H9 (cell line): ENCODE measurements at regions not wholly inside any gene's neighbourhood (a gene's known extent, or its start where the extent isn't known, plus 50 kb on each side); places are given as distances from the start of the nearest gene placed in this dataset.

Experiments used
- DNase-seq: peaks from one replicate; pipeline ENCODE4 v3.0.0-alpha.2; 2017
- H2AFZ ChIP-seq: one replicate; pipeline ENCODE4 v1.6.1; 2013; ENCODE audit warnings: mild to moderate bottlenecking, low read length, control low read depth, moderate library complexity
- H2AK5ac ChIP-seq: 2 replicates; pipeline ENCODE4 v1.6.1; 2013; ENCODE audit warnings: low read length, control low read depth, mixed read lengths; ENCODE audit not compliant: insufficient read length
- H2BK120ac ChIP-seq: one replicate; pipeline ENCODE4 v1.6.1; 2013; ENCODE audit warnings: low read depth, mild to moderate bottlenecking, low read length, control low read depth, inconsistent platforms; ENCODE audit not compliant: poor library complexity, severe bottlenecking
- H2BK12ac ChIP-seq: 2 replicates; pipeline ENCODE4 v1.6.1; 2013; ENCODE audit warnings: low read length, control low read depth, mixed read lengths, low read depth; ENCODE audit not compliant: insufficient read length
- H2BK15ac ChIP-seq: 2 replicates; pipeline ENCODE4 v1.6.1; 2013; ENCODE audit warnings: low read depth, low read length, control low read depth
- H2BK20ac ChIP-seq: one replicate; pipeline ENCODE4 v1.6.1; 2013; ENCODE audit warnings: low read depth, mild to moderate bottlenecking, low read length, control low read depth, inconsistent platforms; ENCODE audit not compliant: poor library complexity, severe bottlenecking
- H2BK5ac ChIP-seq: 2 replicates; pipeline ENCODE4 v1.6.1; 2013; ENCODE audit warnings: low read length, control low read depth, mixed read lengths; ENCODE audit not compliant: insufficient read length
- H3K14ac ChIP-seq: 2 replicates; pipeline ENCODE4 v1.6.1; 2013; ENCODE audit warnings: low read length, control low read depth; ENCODE audit not compliant: insufficient read depth
- H3K18ac ChIP-seq: 2 replicates; pipeline ENCODE4 v1.6.1; 2013; ENCODE audit warnings: low read depth, mild to moderate bottlenecking, mixed read lengths, low read length, control low read depth; ENCODE audit not compliant: insufficient read length
- H3K23ac ChIP-seq: 2 replicates; pipeline ENCODE4 v1.6.1; 2013; ENCODE audit warnings: low read length, control low read depth, mixed read lengths, low read depth; ENCODE audit not compliant: insufficient read length
- H3K23me2 ChIP-seq: 2 replicates; pipeline ENCODE4 v1.6.1; 2013; ENCODE audit warnings: low read depth, mild to moderate bottlenecking, mixed read lengths, low read length, control low read depth; ENCODE audit not compliant: insufficient read length, poor library complexity, severe bottlenecking
- H3K27ac ChIP-seq: 2 replicates; pipeline ENCODE4 v1.5.1; 2013; ENCODE audit warnings: low read length, control low read depth, mixed read lengths, low read depth; ENCODE audit not compliant: insufficient read length
- H3K27me3 ChIP-seq: 2 replicates; pipeline ENCODE4 v1.6.1; 2013; ENCODE audit warnings: low read length, control low read depth, inconsistent platforms; ENCODE audit not compliant: insufficient read depth
- H3K4ac ChIP-seq: 2 replicates; pipeline ENCODE4 v1.6.1; 2013; ENCODE audit warnings: low read depth, mild to moderate bottlenecking, control low read depth, inconsistent platforms, low read length, moderate library complexity
- H3K4me1 ChIP-seq: 2 replicates; pipeline ENCODE4 v1.6.1; 2013; ENCODE audit warnings: low read length, control low read depth, inconsistent platforms; ENCODE audit not compliant: insufficient read depth
- H3K4me2 ChIP-seq: 2 replicates; pipeline ENCODE4 v1.6.1; 2013; ENCODE audit warnings: low read length, control low read depth, mixed read lengths; ENCODE audit not compliant: insufficient read length, insufficient read depth
- H3K56ac ChIP-seq: 2 replicates; pipeline ENCODE4 v1.6.1; 2013; ENCODE audit warnings: low read depth, mild to moderate bottlenecking, mixed read lengths, low read length, control low read depth; ENCODE audit not compliant: insufficient read length
- H3K79me1 ChIP-seq: 2 replicates; pipeline ENCODE4 v1.6.1; 2013; ENCODE audit warnings: low read depth, mild to moderate bottlenecking, moderate library complexity, low read length, control low read depth, inconsistent platforms; ENCODE audit not compliant: insufficient read depth, poor library complexity, severe bottlenecking
- H3K79me2 ChIP-seq: 2 replicates; pipeline ENCODE4 v1.6.1; 2013; ENCODE audit warnings: low read length, control low read depth, inconsistent platforms; ENCODE audit not compliant: insufficient read depth
- H3K9ac ChIP-seq: 2 replicates; pipeline ENCODE4 v1.6.1; 2013; ENCODE audit warnings: low read length, control low read depth, mixed read lengths; ENCODE audit not compliant: insufficient read length; ENCODE audit errors: extremely low read depth
- H3K9me3 ChIP-seq: one replicate; pipeline ENCODE4 v1.6.1; 2013; ENCODE audit warnings: low read depth, low read length, inconsistent platforms; ENCODE audit not compliant: control insufficient read depth
- H3T11ph ChIP-seq: one replicate; pipeline ENCODE4 v1.6.1; 2013; ENCODE audit warnings: mild to moderate bottlenecking, low read length, control low read depth, inconsistent platforms
- H4K20me1 ChIP-seq: one replicate; pipeline ENCODE4 v1.6.1; 2013; ENCODE audit not compliant: control insufficient read depth, insufficient read length, insufficient read depth
- H4K5ac ChIP-seq: 2 replicates; pipeline ENCODE4 v1.6.1; 2013; ENCODE audit warnings: low read depth, mild to moderate bottlenecking, mixed read lengths, low read length, control low read depth; ENCODE audit not compliant: insufficient read length
- H4K8ac ChIP-seq: replicated peaks from 2 replicates; pipeline ENCODE4 v1.6.1; 2013; ENCODE audit warnings: low read length, control low read depth, mixed read lengths, low read depth; ENCODE audit not compliant: insufficient read length
- H4K91ac ChIP-seq: 2 replicates; pipeline ENCODE4 v1.6.1; 2013; ENCODE audit warnings: low read depth, mild to moderate bottlenecking, moderate library complexity, mixed read lengths, low read length, control low read depth; ENCODE audit not compliant: insufficient read length
- H3K27ac Mint-ChIP-seq, 3 experiments: 2 replicates in 2 of 3; 3 replicates in 1 of 3; pipeline ENCODE4 v1.8.0; 2020 to 2021; ENCODE audit warnings: mixed read lengths in 3 of 3, mild to moderate bottlenecking in 1 of 3, moderate library complexity in 1 of 3
- H3K27me3 Mint-ChIP-seq: 2 replicates; pipeline ENCODE4 v1.8.0; 2021; ENCODE audit warnings: low read depth, mild to moderate bottlenecking, moderate library complexity, mixed read lengths
- H3K36me3 Mint-ChIP-seq, 3 experiments: 2 replicates in 2 of 3; 3 replicates in 1 of 3; pipeline ENCODE4 v1.8.0; 2020 to 2021; ENCODE audit warnings: low read depth in 3 of 3, mixed read lengths in 3 of 3; ENCODE audit not compliant: insufficient read depth in 1 of 3
- H3K4me1 Mint-ChIP-seq, 2 experiments: 2 replicates each; pipeline ENCODE4 v1.8.0; 2020; ENCODE audit warnings: mixed read lengths in 2 of 2
- H3K4me3 Mint-ChIP-seq, 2 experiments: 2 replicates in 1 of 2; 3 replicates in 1 of 2; pipeline ENCODE4 v1.8.0; 2020 to 2021; ENCODE audit warnings: mild to moderate bottlenecking in 2 of 2, mixed read lengths in 2 of 2, moderate library complexity in 1 of 2
- H3K9me3 Mint-ChIP-seq, 2 experiments: 2 replicates in 1 of 2; 3 replicates in 1 of 2; pipeline ENCODE4 v1.8.0; 2020; ENCODE audit warnings: mild to moderate bottlenecking in 2 of 2, mixed read lengths in 2 of 2, moderate library complexity in 1 of 2
- WGBS: extraction: QIAGEN DNeasy Blood & Tissue Kit; methylation state at CpG from one replicate; pipeline ENCODE4 v1.1.7; 2013; ENCODE audit warnings: missing lambda C conversion rate, low lambda C conversion rate, mixed read lengths; ENCODE audit not compliant: insufficient read length; ENCODE audit errors: extremely low coverage; 5-methylcytosine and 5-hydroxymethylcytosine counted together
- TF ChIP-seq, protein P1 (sequence below): fragments of 200-600 bp; sonication (generic); conservative IDR thresholded peaks from 3 replicates; pipeline ENCODE4 v1.8.0; 2021; ENCODE audit warnings: antibody characterized with exemption, mild to moderate bottlenecking

DNA sequence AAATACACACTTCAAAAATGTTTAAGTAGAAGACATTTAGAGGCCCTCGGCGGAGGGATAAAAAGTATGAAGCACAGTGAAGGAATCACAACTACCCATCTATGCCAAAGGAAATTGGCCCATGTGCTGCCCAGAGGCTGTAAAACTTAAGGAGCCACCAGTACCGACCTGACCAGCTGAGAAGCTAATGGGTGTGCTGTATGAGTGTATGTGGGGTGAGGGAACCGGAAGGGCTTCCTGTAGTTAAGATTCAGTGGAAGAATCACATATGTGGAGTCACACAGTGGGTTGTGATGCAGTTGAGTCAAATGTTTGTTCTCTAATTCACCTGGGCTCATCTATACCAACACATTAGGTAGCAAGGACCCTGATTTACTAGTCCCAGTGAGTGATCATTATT, 516.0 kb upstream of the IL12A start:
- H3K4me3 Mint-ChIP-seq: no peak overlapping the region
- no peaks in the 10 kb centered on the region for H3K36me3 Mint-ChIP-seq
- no peaks in the 10 kb centered on the region for H3K9me3 ChIP-seq
- no peak overlapping the region for H2BK5ac ChIP-seq
- no peak overlapping the region for H2AK5ac ChIP-seq
- H3K4me1 Mint-ChIP-seq: no peaks in the 10 kb centered on the region
- no peaks in the 10 kb centered on the region; the same call in 1 of the 2 replicates for H3K79me2 ChIP-seq
- no peaks in the 10 kb centered on the region for H3K79me1 ChIP-seq
- no peak overlapping the region for H4K8ac ChIP-seq
- no peak overlapping the region for H2BK120ac ChIP-seq
- WGBS: no CpG with 5 or more reads among the region's 4 CpGs
- H4K20me1 ChIP-seq: no peaks in the 10 kb centered on the region
- H3K18ac ChIP-seq: no peak overlapping the region
- no peaks in the 10 kb centered on the region; a peak in 1 of 5 replicates for H3K9me3 Mint-ChIP-seq
- no peak overlapping the region for H4K91ac ChIP-seq
- H2BK12ac ChIP-seq: no peak overlapping the region
- H3K27ac Mint-ChIP-seq: no peak overlapping the region; a peak in 1 of 7 replicates
- H3T11ph ChIP-seq: no peak overlapping the region
- DNase-seq: no peak
- no peak overlapping the region for H2BK15ac ChIP-seq
- H3K9ac ChIP-seq: no peak overlapping the region
- no peak overlapping the region for H3K4me2 ChIP-seq
- H3K4me1 ChIP-seq: no peaks in the 10 kb centered on the region; the same call in 1 of the 2 replicates
- H4K5ac ChIP-seq: peak overlapping the region; percentile 60
- no peaks in the 10 kb centered on the region for H3K23me2 ChIP-seq
- H3K27me3 Mint-ChIP-seq: no peaks in the 10 kb centered on the region
- H3K4ac ChIP-seq: no peak overlapping the region
- H3K27me3 ChIP-seq: no peaks in the 10 kb centered on the region
- H3K56ac ChIP-seq: no peak overlapping the region
- peak overlapping the region; percentile 62 for H2AFZ ChIP-seq
- TF ChIP-seq, protein P1, sequence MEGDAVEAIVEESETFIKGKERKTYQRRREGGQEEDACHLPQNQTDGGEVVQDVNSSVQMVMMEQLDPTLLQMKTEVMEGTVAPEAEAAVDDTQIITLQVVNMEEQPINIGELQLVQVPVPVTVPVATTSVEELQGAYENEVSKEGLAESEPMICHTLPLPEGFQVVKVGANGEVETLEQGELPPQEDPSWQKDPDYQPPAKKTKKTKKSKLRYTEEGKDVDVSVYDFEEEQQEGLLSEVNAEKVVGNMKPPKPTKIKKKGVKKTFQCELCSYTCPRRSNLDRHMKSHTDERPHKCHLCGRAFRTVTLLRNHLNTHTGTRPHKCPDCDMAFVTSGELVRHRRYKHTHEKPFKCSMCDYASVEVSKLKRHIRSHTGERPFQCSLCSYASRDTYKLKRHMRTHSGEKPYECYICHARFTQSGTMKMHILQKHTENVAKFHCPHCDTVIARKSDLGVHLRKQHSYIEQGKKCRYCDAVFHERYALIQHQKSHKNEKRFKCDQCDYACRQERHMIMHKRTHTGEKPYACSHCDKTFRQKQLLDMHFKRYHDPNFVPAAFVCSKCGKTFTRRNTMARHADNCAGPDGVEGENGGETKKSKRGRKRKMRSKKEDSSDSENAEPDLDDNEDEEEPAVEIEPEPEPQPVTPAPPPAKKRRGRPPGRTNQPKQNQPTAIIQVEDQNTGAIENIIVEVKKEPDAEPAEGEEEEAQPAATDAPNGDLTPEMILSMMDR: no peak
- no peak overlapping the region for H3K14ac ChIP-seq
- H3K23ac ChIP-seq: no peak overlapping the region
- H3K27ac ChIP-seq: no peak overlapping the region
- H2BK20ac ChIP-seq: no peak overlapping the region
